Astrocyte (in vitro differentiated cells and primary cell): ENCODE measurements at regions not wholly inside any gene's neighbourhood (a gene's known extent, or its start where the extent isn't known, plus 50 kb on each side); places are given as distances from the start of the nearest gene placed in this dataset.

ENCODE experiments used
- EZH2 ChIP-seq: IDR thresholded peaks from 2 replicates; pipeline ENCODE4 v1.6.1; 2012; ENCODE audit warnings: mild to moderate bottlenecking, low read length, inconsistent platforms; ENCODE audit not compliant: insufficient read depth
- TF ChIP-seq, protein P1 (sequence below): IDR thresholded peaks from 2 replicates; pipeline ENCODE4 v1.5.1; 2011; ENCODE audit warnings: low read depth, mild to moderate bottlenecking, inconsistent platforms, low read length, moderate library complexity; ENCODE audit not compliant: insufficient read depth

DNA sequence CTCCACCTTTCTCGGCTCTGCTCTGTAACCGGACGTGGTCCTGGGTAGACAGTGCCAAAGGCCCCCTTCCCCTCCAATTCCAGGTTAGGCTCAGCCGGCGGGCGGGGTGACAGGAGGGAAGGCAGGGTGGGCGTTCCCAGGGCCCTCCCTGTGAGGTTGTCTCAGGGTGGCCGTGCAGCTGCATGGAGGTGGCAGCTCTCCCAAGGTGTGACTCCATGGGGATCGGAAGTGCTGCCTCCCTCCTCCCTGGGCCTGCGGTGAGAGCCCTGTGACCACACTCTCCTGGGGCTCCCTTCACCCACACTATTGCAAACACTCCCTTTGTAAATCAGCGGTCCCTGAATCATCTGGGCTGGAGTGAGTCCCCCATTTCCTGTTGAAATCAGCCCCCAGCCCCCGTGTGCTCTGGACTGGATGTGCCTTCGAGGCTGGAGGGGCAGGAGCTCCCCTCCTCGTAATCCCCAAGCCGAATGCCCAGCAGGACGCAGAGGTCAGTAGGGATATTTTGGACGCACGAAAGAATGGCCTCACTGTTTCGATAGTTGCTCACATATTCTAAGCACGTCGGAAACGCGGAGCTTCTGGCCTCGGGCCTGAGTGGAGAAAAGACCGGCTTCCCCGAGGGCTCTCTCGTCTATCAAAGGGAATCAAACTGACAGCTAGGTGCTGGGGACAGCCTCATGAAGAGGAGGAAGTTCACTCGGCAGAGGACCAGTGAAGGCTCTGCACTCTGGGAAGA lies 107.6 kb upstream of the COL5A1 start:
- TF ChIP-seq, protein P1, sequence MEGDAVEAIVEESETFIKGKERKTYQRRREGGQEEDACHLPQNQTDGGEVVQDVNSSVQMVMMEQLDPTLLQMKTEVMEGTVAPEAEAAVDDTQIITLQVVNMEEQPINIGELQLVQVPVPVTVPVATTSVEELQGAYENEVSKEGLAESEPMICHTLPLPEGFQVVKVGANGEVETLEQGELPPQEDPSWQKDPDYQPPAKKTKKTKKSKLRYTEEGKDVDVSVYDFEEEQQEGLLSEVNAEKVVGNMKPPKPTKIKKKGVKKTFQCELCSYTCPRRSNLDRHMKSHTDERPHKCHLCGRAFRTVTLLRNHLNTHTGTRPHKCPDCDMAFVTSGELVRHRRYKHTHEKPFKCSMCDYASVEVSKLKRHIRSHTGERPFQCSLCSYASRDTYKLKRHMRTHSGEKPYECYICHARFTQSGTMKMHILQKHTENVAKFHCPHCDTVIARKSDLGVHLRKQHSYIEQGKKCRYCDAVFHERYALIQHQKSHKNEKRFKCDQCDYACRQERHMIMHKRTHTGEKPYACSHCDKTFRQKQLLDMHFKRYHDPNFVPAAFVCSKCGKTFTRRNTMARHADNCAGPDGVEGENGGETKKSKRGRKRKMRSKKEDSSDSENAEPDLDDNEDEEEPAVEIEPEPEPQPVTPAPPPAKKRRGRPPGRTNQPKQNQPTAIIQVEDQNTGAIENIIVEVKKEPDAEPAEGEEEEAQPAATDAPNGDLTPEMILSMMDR: no peak
- TF ChIP-seq EZH2: no peak
